GM21423 (cell line): ENCODE measurements at regions not wholly inside any gene's neighbourhood (a gene's known extent, or its start where the extent isn't known, plus 50 kb on each side); places are given as distances from the start of the nearest gene placed in this dataset.

ENCODE experiments used
- ATAC-seq: cut with Tn5 transposase; IDR thresholded peaks from one replicate; pipeline ENCODE4 v1.9.1; 2021; ENCODE audit warnings: mild to moderate bottlenecking, moderate library complexity; ENCODE audit not compliant: unreplicated experiment

- no peak for ATAC-seq
Measured at GRCh38 chr12:93042283-93042682, 113.2 kb upstream of the EEA1 start.

GRCh38 chr12:93042684-93043083 lies 113.6 kb upstream of the EEA1 start:
- ATAC-seq: no peak

DNA sequence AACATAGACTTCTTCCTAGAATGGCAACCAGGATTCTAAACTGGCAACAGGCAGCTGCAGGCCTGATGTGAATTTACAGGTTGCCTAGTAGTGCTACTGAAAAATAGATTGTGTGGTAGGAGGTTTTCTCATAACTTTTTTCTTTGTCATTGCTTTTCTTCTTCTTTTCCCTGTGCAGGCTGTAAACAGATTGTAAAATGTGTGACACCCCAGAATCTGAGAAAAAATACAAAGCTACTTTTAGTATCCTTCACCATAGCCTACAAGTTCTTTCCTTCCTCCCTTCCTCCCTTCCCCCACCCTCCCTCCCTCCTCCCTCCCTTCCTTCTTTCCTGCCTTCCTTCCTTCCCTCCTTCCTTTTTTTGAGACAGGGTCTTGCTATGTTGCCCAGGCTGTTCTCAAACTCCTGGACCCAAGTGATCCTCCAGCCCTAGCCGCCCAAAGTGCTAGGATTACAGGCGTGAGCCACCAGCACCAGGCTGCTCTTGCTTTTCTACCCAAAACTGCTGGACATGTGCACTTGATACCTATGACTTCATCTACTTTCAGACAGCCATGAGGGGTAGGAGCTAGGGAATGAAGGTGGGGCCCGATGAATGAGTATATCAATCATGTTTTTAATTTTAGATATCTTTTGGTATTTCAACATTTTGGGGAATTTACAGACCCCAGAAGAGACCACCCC lies 114.2 kb upstream of the EEA1 start:
- ATAC-seq: no peak

DNA sequence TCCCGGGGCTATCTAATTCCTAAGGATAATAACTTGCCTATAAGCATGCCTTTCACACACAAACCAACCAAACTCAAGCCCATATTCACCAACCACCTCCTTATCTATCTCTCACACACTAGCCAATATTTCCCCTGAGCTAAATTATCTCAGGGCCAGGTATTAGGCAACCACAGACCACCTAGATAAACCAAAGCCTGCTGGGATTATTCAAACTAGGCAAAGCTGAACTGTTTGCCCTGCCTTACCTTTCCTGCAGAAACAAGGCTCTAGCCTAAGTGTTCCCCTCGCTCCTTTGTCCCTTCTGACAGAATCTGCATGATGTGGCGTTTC lies 114.7 kb upstream of the EEA1 start:
- ATAC-seq: no peak

- ATAC-seq: no peak
Measured at GRCh38 chr12:93047118-93047517, 118.0 kb upstream of the EEA1 start.

DNA sequence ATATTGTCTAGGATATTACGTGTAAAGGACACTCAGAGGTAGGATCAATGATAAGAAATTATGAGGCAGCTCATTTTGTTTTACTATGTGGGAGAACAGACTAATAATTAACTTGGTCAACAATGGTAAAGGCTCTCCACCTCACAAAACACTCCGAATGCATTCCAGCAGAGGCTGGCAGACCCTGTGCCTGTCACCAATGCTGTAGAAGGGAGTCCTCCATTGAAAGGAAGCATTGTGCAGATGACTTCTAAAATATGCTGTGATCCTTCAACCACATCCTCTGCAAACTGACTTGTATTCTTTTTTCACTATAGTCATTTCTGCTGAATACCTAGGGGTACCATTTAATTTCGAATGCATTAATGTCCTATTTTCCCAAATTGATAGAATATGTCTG lies 119.6 kb upstream of the EEA1 start:
- no peak for ATAC-seq

- ATAC-seq: no peak
Measured at GRCh38 chr12:93050026-93050747, 121.1 kb upstream of the EEA1 start.

DNA sequence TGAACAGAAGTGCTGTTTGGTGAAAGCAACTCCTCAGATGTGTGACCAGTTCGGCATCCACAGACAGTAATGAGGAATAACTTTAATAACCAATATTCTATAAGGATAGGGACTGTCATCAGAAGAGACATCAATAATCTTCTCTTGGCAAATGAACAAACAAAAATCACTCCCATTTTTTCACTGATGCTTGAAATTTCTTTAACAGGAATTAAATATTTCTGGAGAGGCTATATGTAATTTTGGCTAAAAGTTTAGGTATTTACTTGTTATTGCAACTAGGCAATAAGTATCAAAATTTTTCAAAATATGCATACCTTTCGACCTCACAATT lies 121.6 kb upstream of the EEA1 start:
- ATAC-seq: no peak

- no peak for ATAC-seq
Measured at GRCh38 chr12:93054021-93054420, 124.9 kb upstream of the EEA1 start.

DNA sequence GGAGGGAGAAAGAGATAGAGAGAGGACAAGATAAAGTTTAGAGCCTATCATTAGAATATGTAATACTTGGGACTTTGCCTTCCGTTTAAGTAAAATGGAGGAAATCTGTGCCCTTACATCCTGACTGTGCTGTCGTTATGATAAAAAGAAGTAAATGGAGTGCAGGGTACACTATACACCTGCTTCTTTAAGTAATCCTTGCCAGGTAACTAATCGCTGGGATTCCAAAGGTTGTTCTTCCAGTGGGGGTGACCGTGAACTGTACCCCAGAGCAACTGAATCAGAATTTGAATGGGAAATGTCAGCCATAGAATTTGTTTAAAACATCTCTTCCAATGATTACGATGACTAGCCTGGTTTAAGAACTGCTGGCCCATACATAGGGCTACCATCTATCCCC lies 126.1 kb upstream of the EEA1 start:
- ATAC-seq: no peak

DNA sequence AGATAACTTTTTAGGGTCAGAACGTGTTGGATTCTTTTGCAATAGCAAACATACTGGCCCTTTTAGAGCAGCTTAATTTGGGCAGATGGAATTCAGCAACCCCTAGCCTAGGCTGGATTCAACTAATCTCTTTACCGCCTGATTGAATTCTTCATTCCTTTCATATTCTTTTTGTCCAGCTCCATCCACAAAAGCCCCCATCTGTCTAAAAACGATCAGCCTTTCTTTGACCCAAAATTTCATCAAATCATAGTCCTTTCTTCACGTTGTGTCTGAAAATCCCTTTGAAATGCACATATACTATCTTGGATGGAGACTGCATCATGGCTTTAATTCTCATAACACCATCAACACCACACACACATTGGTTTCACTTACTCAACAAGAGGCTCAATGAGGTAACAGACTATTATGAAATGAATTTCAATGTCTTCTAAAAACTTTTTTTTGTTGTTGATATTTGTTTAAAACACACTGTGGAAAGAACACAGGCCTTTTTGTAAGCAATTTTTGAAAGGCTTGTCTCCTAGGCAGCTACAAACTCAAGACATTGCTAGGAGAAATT lies 128.0 kb upstream of the EEA1 start:
- ATAC-seq: no peak

- ATAC-seq: no peak
Measured at GRCh38 chr12:93058280-93058679, 129.2 kb upstream of the EEA1 start.

GRCh38 chr12:93059288-93059687 lies 130.2 kb upstream of the EEA1 start:
- ATAC-seq: no peak

- ATAC-seq: peak; percentile 99
Measured at GRCh38 chr12:93059925-93060665, 131.0 kb upstream of the EEA1 start.

DNA sequence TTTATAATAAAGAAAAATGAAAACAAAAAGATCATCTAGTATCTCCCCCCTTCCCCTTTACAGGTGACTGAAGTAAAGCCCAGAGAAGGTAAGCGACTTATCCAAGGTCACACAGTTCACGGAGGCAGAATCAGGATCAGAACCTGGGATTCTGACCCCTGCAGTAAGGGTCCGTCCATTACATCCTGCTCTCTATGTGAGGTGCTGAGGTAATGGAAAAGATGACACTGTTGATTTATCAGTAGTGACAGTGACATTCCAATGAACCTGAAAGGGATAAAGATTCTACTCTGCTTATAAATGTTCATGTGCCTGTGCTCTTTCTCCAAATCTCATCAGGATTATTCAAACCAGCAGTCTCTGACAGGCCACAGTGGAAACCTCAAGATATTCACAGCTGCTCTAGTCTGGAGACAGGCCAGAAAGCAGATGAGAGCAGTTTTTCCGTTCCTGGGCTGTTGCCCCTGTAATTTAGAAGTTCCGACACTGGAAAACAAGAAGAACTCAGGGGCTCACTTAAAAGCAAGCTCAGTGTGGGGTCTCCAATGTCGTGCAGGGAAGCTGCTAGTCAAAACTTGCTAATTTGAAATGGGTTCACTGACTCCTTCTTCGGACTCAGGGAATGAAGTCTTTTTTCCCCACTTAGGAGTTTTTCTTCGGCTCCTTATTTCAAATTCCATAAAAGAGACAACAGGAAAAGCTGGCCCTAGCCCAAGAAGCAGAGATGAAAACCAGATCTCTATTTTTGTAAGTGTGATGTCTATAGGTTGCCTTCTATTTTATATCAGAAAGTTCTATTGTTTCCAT lies 131.8 kb upstream of the EEA1 start:
- peak; percentile 43 for ATAC-seq

- no peak for ATAC-seq
Measured at GRCh38 chr12:93061473-93062419, 132.7 kb upstream of the EEA1 start.

DNA sequence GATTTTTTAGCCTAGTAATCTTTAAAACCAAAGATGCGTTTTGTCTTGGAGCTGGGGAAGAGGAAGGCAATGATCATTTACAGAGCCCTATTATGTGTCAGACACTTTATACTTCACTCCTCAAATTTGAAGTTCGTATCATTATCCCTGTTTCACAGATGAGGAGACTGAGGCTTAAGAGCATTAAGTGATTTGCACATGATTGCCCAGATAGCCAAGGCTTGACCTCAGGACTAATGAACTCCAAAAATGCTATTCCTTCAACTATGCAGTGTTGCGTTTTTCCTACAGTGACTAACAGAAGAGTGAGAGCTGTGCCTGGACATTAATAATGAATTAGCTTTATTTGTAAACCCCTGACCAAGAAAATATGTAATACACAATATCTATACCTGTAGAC lies 136.8 kb upstream of the EEA1 start:
- no peak for ATAC-seq

DNA sequence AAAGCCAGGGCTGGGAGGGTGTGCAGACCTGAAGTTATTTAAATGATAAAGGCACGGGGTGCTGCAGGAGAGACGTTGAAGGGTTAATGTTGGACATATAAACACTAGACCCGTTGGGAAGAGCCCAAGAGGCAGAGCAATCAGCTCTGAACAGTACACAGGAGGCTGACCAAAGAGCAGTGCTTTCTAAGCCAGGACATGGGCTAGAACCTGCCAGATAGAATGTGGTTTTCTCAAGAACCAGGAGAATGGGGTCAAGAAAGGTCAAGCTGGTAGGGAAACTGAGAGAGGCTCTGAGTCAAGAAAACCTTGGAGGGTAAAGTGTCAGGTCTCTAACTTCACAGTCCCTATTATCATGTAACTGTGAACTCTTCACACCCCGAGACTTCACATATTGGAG lies 143.2 kb upstream of the EEA1 start:
- ATAC-seq: no peak

GRCh38 chr12:93073324-93073723 lies 144.2 kb upstream of the EEA1 start:
- ATAC-seq: no peak

DNA sequence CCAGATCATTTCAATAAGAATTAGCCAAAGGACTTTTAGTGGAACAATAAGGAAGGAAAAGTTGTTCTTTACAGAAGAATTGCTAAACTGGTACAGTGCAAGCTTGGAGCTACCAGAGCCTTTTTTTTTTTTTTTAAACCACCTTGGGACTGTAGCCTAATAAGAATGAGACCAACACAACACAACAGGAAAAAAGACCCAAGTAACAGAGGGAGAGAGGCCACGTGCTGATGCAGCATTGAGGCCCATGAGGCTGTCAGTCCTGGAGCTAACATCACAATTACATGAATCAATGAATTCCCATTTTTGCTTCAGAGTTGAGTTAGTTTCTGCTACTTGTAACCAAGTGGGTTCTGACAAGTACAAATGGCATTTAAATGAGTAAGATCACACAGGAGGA lies 149.0 kb upstream of the EEA1 start:
- ATAC-seq: no peak
